OCI-M2 (cell line): ENCODE measurements at regions not wholly inside any gene's neighbourhood (a gene's known extent, or its start where the extent isn't known, plus 50 kb on each side); places are given as distances from the start of the nearest gene placed in this dataset.
"Not testable (repeated sequence)": the region's sequence is repeated elsewhere in the genome, so short reads cannot be mapped to it uniquely, and the experiment has no call there.

Source experiments
- DNase-seq: peaks from one replicate; lab custom pipeline; 2025; ENCODE audit not compliant: unreplicated experiment; lab: John Stamatoyannopoulos, UW

DNA sequence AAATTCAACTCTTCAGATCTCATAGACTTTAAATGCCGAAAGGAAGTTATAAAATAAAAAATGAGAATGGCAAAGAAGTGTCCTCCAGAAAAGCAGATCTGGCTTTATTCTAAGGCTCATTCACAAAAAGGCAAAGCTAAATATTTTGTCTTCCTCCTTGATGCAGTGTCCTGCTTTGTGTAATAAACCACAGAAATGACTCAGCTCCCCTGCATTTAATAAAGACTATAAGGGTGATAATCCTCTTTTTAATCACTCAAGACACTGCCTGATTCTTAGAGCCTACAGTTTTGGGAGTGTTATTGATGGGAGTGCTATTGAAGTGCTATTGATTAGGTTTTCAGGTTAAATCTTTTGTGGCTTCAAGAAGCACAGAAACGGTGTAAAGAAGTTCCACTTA lies 482.0 kb downstream of the PCDH20 start:
- DNase-seq, result no peak

DNA sequence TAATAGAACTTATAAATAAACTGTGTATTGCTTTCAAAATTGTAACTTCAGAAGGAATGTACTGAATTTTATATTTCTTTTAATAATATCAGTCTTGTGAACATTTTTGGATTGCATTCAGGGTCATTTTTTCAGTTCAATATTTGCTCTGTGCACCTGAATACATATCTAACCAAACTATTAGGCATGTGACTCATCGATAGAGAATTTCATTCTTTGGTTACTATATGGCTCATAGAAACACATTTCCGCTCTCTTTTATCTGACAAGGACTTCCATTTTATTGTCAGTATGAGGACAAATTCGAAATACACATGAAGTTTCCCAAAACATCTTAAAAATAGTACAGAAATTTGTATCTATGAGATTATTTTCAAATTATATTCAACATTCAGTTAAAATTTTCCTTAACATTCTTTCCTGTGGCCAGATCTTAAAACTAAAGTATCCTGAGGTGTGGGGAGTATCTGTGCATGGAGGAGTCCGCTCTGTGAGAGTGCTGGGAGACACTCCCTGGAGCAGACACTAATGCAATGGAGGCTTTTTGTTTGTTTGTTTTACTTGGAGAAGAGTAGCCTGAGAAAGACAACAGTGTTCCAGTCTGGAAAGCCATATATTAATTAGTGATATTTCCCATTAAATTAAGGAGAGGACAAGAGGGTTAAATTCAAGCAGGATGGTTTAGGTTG lies 483.6 kb downstream of the PCDH20 start:
- DNase-seq, result no peak

DNA sequence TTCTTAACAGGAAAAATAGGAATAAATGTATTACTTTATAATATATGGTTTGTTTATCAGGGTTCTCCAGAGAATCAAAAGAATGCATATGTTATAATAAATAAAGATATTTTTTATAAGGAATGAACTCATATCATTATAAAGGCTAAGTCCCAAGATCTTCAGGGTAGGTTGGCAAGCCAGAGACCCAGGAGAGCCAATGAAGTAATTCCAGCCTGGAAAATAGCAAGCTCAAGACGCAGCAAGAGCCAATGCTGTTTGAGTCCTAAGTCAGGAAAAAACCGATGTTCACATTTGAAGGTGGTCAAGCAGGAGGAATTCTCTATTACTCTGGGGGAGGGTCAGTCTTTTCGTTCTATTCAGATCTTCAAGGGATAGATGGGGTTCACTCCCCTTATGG lies 490.0 kb downstream of the PCDH20 start:
- DNase-seq, result no peak

DNA sequence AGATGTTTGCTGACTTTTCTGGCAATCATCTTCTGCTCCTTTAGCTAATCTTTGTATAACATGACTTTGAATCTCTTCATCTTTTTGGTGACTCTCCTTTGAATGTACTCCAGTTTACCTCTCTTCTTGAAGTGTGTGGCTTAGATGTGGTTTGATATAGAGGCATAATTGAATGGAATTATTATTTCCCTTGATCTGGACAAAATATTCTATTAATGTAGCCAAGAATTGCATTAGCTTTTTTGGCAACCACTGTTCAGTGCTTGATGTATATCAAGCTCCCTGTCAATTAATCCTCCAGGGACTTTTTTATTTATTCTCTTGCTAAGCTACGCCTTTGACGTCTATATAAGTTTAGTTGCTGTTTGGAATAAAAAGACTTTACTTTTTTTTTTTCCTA lies 490.8 kb downstream of the PCDH20 start:
- no peak for DNase-seq

DNA sequence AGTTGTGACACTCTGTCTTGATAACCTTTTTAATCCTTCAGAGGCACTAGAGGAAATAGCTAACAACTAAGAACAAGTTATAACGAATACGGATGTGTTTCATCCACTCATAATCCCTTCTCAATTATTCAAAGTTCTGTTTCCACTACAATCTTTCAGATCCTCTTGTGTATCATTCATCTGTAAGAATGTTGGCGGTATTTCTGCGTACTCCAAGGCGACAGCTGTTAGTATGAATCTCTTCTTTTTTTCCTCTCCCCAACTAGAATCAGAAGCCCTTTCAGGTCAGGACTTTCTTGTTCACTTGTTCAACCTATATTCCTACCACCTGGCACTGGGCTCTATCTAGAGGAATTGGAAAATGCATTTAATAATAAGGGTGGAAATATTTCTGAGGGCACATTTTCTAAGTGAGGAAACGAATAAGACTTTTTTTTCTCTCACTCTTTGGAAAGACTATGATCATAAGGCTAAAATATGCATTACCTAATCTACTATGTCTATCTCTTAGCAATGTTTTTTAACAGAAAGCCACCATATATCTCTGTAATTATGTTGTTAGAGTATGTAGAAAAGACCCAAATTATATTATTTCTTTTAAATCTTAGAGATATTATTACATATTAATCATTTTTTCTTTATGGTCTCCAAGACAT lies 492.9 kb downstream of the PCDH20 start:
- no peak for DNase-seq

DNA sequence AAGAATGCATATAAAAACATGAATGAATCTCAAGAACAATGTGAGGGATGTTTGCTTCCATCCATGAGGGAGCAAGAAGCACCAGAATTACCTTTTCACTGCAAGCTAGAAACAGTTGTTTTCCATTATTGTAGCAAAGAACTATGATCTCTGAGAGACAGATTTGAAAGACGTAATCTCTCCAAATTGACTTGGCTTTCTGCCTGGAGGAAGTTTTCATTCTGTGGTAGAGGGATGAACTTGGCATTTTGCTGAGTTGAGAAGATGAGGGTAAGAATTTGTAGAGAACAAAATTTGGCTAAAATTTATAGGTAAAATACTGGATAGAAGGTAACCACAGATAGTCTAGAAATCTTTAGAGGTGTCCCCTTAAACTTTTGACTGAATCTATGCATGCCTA lies 496.8 kb downstream of the TDRD3 start:
- no peak for DNase-seq

DNA sequence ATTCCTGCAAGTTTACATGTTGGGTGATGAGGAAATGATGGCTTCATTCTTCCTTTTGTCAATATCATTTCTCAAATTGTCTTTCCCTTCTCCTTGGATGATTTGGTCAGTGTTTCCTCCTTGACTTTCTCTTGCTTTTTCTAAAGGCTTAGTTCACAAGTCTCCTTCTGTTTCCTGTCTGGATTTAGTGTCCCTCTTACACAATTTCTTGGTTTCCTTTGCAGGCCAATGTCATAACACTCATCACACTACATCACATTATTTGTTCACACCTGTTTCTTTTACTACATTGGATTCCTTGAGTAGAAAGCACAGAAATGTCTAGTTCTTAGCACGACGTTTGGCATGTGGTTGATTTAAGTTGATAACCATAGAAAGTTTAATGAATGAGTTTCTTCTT lies 490.7 kb downstream of the TDRD3 start:
- no peak for DNase-seq

DNA sequence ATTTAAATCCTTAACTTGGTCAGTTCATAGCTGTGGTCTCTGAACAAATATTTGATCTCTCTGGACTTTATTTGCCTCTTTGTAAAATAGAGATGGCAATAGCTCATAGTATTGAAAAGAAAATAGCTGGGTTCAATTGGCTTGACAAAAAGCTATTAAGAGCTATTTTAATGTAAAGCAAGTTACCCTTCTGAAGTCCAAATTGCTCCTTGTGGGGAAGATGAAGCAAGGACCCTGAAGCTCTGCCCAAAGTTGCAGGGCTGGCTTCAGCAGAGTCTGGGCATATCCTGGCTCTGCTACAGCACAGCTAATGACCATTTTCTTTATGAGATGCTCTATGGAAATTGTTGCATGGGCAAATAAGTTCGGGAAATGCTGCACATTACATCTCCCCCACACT lies 484.5 kb downstream of the TDRD3 start:
- no peak for DNase-seq

DNA sequence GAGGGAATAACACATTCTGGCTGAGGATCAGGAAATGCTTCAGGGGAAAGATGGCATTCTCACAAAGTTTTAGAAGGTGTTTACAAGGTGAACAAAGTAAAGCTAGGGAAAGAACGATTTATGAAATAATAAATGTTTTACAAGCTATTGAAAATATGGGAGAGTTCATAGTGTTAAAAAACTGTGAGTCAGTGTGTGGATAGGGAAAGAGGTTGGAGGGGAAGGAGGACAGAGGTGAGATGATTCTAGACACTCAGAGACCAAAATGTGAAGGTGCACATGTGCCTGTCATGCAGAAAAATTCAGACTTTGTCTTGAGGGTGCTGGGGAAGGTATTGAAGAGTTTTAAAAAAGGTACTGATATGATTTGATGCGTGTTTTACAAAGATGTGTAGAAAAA lies 476.1 kb downstream of the TDRD3 start:
- no peak for DNase-seq

DNA sequence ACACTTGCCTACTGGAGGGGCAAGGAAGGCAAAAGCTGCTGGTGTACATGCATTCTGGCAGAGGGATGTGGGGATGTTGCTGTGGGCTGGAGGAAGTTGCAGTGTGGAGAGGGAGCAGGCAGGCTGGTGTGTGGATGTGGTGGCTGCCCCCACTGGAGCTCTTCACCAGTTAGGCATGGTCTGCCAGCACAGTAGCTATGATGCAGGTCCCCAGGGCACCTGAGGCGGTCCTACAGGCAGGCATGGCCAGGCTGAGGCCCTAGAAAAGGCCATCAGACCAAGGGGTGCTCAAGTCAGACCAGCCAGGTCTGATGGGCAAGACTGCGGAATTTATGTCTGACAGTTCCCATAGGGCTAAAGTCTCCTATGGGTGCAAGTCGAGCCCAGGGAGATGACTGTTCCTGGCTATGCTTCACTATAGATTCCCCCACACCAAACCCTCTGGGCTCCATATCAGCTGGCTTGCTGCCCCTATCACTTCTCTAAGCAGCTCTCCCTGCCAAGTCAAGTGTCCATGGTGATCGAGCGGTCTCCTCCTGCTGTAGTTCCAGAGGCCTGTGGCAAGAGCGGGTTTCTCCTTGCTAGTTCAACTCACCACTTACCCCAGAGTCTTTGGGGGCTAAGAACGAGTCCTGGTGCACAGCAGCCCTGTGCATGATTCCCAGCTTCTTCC lies 473.1 kb downstream of the TDRD3 start:
- DNase-seq, result no peak

DNA sequence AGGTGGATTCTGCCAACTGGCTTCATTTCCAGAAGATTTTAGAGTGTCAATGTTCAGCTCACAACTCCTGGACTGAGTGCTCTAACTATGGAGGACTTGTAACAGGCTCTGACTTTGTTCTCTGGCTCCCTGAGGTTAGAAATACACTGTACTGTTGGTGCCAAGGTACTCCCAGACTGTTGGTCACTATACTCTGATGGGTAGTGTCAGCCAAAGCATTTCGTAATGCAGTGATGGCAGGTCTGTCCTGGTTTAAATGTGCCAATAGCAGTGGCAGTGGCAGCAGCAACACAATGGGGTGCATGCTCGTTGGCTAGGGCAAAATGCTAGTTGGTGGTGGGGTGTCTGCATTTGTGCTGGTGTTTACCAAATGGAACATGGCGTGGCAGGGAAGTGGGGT lies 472.2 kb downstream of the TDRD3 start:
- no peak for DNase-seq

DNA sequence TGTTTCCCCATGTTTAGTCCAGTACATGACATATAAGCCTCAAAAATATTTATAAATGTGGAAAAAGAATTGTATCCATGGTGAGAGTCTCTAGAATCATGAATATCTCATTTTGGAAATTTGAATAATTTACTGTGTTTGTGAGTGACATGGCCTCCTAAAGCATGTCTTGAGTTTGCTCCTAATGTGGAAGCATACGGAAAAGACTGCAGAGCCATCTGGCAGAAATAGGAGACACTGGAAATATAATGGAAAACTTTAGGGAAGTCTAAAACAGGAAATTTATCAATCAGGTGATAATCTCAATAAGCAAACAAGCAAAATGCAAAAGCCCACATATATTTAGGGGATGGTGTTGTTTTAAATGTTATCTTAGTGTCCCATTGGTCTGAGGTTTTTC lies 465.0 kb downstream of the TDRD3 start:
- DNase-seq, result no peak

DNA sequence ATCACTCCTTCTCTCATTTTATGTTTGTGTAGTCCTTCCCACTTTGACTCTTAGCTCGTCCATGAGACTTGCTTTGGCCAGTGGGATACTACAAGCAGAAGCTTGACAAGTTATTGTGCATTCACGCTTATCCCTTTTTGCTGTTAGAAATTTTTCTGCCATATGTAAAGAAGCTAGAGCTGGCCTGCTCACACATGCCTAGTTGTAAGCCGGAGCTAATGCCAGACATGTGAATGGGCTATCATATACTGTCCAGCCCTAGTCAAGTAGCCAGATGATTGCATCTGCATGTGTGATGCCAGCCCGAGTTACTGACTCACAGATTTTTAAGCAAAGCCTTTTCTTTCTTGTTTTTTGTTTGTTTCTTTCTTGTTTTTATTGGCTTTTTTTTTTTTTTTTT lies 460.7 kb downstream of the TDRD3 start:
- DNase-seq, result no peak

DNA sequence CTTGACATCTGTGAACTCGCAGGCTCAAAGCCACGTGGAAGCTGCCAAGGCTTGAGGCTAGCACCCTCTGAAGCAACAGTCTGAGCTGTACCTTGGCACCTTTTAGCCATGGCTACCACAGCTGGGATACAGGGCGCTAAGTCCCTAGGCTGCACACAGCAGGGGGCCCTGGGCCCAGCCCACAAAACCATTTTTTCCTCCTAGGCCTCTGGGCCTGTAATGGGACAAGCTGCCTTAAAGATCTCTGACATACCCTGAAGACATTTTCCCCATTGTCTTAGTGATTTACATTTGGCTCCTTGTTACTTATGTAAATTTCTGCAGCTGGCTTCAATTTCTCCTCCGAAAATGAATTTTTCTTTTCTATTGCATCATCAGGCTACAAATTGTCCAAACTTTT lies 455.9 kb downstream of the TDRD3 start:
- no peak for DNase-seq

DNA sequence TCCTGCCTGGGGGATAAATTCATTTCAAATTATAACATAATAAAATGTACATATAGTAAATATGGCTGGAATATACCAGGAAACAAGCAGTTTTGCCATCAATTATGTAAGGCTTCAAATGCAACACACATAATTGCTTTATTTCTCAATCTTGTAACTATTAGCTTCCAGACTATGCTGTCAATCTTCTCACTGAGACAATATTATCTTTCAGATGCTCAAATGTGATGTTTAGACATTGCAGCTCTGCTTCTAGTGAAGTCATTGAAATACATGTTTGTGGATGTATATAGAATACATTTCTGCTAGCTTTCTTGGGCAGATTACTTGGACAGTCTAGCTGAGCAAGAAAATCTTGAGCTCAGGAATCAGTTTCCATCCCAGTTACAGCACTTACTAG lies 454.4 kb downstream of the TDRD3 start:
- DNase-seq, result no peak

DNA sequence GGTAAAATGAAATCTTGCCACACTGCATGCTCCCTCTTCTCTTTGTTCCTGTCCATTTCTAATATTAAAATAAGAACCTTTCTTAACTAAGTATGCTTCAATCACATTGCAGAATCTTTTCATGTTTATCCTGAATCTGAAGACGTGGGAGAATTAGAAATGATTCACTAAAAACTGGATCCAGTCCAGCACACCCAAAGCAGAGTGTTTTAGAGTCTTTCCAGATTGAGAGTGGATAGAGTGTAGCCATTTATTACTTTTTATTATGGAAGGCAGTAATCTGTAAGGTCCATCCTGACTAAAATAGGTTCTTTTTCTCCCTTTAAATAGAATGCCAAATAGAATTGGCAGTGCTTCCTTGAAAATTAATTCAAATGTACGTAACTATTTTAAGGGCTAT lies 453.5 kb downstream of the TDRD3 start:
- no peak for DNase-seq

DNA sequence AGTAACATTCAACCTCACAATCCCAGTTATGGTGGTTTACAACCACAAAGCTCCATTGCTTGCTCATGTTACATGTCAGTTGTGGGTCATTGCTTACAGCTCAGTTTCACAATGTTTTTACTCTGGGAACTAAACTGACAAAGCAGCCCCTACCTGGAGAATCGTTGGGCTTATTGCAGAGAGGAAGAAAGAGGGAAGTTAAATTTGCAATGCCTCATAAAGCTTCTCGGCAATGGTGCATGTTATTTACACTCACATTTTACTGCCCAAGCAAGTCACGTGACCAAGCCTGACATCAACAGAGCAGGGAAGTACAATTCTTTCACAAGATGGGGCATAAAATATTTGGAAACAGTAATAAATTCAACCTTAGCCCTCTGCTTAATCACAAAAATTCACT lies 441.6 kb downstream of the TDRD3 start:
- no peak for DNase-seq

DNA sequence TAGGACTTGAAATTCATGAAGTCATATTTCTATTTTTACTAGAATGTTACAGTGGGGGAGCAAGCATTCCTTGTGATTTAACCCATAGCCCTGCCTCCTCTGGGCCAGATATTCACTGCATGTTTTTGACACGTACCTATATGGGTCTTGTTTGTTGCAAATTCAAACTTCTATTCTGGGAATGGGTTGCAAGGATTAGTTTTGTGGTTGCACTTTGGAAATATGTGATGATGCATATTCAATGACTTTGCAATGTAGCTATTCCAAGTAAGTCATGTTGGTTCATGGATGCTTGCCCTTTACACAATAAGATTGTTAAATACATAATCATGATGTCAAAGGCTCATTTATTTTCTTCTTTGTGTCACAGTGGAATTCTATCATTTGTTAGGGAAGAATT lies 440.8 kb downstream of the TDRD3 start:
- no peak for DNase-seq

DNA sequence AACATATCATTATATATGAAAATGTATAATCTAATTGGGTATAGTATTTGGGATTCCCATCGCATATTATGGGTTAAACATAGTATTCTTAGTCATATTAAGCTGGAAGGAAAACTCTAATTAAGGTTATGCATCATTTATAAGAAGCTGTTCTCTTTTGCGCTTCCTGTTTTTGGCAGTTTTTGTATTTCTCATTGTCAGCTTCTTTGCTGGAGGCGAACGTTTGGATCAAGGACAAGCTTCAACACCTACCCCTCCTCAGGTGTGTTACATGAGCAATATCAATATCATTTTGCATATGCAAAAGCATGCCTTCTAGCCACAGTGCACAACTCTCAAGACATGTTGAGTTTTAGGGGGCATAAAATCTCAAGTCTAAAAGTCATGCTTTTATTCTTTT lies 439.8 kb downstream of the TDRD3 start:
- DNase-seq, result no peak

DNA sequence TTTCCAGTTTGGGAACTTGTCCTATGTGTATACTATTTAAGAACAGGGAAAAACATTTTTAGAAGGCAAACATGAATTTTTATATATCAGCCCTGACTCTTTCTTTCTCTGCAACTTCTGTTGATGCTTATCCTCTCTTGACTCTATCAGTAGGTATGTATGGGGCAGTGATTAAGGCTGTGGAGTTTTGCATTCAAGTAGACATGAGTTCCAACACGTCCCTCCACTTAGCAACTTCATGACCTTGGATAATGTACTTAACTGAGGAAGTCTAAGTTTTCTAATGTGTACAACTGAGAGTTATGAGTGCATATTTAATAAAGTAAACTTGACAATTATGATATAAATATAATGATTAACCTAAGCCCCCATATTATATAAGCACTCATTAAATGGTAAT lies 414.6 kb downstream of the TDRD3 start:
- no peak for DNase-seq

DNA sequence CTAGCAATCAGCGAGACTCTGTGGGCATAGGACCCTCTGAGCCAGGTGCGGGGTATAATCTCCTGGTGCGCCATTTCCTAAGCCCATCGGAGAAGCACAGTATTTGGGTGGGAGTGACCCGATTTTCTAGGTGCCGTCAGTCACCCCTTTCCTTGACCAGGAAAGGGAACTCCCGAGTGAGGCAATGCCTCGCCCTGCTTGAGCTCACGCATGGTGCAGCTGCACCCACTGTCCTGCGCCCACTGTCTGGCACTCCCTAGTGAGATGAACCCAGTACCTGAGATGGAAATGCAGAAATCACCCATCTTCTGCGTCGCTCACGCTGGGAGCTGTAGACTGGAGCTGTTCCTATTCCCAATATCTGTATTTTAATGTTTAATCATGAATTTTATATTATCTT lies 408.6 kb downstream of the TDRD3 start:
- DNase-seq, result not testable (repeated sequence)

DNA sequence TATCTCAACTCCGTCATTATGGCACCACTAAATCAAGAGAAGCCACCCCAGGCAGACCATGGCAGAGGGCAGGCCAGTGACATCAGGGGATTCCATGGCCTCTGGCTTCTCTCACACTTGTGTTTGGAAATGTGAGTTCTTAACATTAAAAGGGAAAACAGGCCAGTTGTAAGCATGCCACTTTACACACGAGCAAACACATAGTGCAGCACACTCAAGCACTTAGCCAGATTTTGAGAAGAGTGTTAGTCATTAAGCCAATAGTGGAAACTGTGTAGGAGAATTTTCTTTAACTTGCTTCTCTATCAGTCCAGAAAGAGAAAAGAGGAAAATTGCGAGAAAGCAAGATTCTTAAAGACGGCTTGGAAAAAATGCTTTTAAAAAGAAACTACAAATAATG lies 401.5 kb downstream of the TDRD3 start:
- no peak for DNase-seq

DNA sequence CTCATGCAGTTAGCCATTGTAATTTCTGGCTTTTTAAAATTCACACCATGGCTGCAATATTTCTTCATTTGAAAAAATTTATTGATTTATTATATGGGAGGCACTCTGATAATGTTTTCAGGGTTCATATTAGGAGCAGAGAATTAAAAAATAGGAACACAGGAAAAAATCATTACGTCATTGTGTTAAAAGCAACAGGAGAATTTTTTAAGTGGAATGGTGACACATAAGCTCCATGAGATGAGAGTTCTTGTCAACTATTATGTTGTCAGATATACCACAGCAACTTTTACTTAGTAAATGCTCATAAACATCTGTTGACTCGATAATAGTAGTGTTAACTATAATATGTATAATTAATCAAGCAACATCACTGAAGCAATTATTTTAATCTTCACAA lies 400.1 kb downstream of the TDRD3 start:
- DNase-seq, result no peak
